Karpas-422 (cell line): ENCODE measurements at regions not wholly inside any gene's neighbourhood (a gene's known extent, or its start where the extent isn't known, plus 50 kb on each side); places are given as distances from the start of the nearest gene placed in this dataset.

Experiments used
- DNase-seq: peaks from one replicate; pipeline ENCODE4 v3.0.0-alpha.2; 2015
- H2AFZ ChIP-seq: fragments of 200-600 bp; sonication (generic); 2 replicates; pipeline ENCODE4 v1.6.1; 2014; ENCODE audit warnings: antibody characterized with exemption, low read length, mixed read lengths
- H3K27ac ChIP-seq: fragments of 200-600 bp; sonication (generic); 2 replicates; pipeline ENCODE4 v1.5.1; 2014; ENCODE audit warnings: mild to moderate bottlenecking, low read length, moderate library complexity
- H3K27me3 ChIP-seq: fragments of 200-600 bp; sonication (generic); 2 replicates; pipeline ENCODE4 v1.6.1; 2014; ENCODE audit warnings: low read length, mixed read lengths
- H3K36me3 ChIP-seq: fragments of 200-600 bp; sonication (generic); 2 replicates; pipeline ENCODE4 v1.6.1; 2014; ENCODE audit warnings: low read length, mixed read lengths; ENCODE audit not compliant: insufficient read depth
- H3K4me1 ChIP-seq: fragments of 200-600 bp; sonication (generic); 2 replicates; pipeline ENCODE4 v1.6.1; 2014; ENCODE audit warnings: mild to moderate bottlenecking, low read length, mixed read lengths
- H3K4me2 ChIP-seq: fragments of 200-600 bp; sonication (generic); 2 replicates; pipeline ENCODE4 v1.6.1; 2014; ENCODE audit warnings: low read length, low read depth, mild to moderate bottlenecking; ENCODE audit not compliant: poor library complexity, severe bottlenecking
- H3K4me3 ChIP-seq: fragments of 200-600 bp; sonication (generic); 2 replicates; pipeline ENCODE4 v1.5.1; 2014; ENCODE audit warnings: mild to moderate bottlenecking, antibody characterized with exemption, low read length, mixed read lengths
- H3K79me2 ChIP-seq: fragments of 200-600 bp; sonication (generic); 2 replicates; pipeline ENCODE4 v1.6.1; 2014; ENCODE audit warnings: mild to moderate bottlenecking, low read length, mixed read lengths
- H3K9ac ChIP-seq: fragments of 200-600 bp; sonication (generic); 2 replicates; pipeline ENCODE4 v1.6.0; 2014; ENCODE audit warnings: low read length
- H3K9me2 ChIP-seq: fragments of 200-600 bp; sonication (generic), shearing (Covaris generic); replicated peaks from 2 replicates; pipeline ENCODE4 v1.6.0; 2014; ENCODE audit warnings: mild to moderate bottlenecking, low read length, moderate library complexity; ENCODE audit not compliant: insufficient read depth
- H3K9me3 ChIP-seq: fragments of 300-700, 200-600 bp; sonication (generic); 2 replicates; pipeline ENCODE4 v1.6.1; 2014; ENCODE audit warnings: low read length, mixed read lengths
- H4K20me1 ChIP-seq: fragments of 200-600 bp; sonication (generic); 2 replicates; pipeline ENCODE4 v1.6.1; 2014; ENCODE audit warnings: mild to moderate bottlenecking, antibody characterized with exemption, low read length, low read depth; ENCODE audit not compliant: insufficient read depth

DNA sequence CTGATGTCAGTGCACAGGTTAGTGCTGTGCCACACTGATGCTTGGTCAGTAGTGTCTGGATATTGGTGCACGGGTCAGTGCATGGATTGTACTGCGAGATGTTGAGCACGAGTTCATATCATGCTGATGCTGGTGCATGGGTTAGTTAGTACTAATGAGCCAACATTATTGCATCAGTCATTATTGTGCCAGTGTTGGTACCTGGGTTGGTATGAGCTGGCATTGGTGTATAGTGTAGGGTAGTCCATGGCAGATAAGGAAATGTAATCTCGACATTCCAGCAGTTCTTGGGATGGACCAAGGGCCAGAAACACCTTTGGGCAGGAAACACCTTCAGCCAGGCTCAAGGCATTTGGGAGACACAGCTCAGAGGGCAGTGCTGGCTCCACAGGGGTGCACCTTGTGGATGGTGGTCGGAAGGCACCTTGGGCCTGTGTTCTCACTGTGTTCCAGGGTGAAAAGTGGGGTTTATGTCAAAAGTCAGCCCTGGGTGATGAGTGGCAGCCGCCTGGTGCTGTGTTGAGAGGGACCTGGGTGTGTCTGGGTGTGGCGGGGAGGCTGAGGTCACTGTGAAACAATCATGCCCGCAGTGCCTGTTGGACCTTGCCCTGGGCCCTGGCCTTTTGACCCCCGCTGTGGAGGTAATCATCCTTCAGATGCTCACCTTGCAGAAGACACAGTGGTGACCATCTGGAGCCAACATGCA is 100.7 kb upstream of the ZNF469 start:
- Histone ChIP-seq H3K4me1 (no peaks in the 10 kb centered on the region), H3K4me3 (no peak overlapping the region), H3K36me3 (no peaks in the 10 kb centered on the region), H3K27me3 (no peaks in the 10 kb centered on the region), H3K9ac (no peak overlapping the region), H3K27ac (no peak overlapping the region), H3K4me2 (no peak overlapping the region), H4K20me1 (no peaks in the 10 kb centered on the region), H2AFZ (no peak overlapping the region), H3K79me2 (no peaks in the 10 kb centered on the region), H3K9me2 (no peaks in the 10 kb centered on the region), H3K9me3 (peaks cover 21% of the 10 kb centered on the region)
- no peak for DNase-seq

DNA sequence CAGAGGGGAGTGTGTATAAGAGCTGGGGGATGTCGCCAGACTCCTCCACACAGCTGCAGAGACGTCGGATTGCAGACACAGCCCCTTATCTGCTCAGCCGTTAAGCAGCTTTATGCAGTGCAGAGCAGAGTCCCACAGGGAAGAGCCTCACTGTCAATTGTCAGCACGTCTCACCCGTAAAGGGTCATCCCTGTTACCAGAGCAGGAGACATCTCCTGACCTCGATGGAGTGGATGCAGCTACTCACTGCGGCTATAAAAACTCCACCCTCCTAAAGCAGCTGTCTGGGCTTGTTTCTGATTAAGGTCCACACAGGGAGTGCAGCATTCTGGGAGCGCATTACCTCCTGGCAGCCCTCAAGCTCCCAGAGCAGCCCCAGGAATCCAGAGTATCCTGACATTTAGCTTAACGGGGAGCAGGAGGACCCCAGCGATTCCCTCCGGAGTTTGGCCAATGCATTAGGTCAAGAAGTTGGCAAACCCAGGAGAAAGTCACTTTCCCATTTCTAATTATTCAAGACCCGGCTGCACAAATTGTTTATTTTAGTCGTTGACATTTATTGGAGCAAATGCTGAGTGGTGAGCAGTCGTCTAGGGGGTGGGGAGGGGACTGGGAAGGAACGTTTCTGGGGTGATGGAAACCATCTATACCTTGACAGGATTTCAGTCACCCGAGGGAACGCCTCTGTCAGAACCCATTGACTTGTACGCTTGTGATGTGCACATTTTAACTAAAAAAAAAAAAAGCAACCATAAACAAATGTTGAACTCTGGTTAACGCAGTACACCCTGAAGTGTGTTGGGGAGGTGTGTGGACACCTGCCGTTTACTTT is 100.0 kb upstream of the ZNF469 start:
- no peak overlapping the region for H3K27ac ChIP-seq
- no peak overlapping the region for H3K9ac ChIP-seq
- H2AFZ ChIP-seq = no peak overlapping the region
- H3K9me3 ChIP-seq = peaks cover 26% of the 10 kb centered on the region
- H3K4me1 ChIP-seq = no peaks in the 10 kb centered on the region
- no peaks in the 10 kb centered on the region for H3K9me2 ChIP-seq
- H4K20me1 ChIP-seq = no peaks in the 10 kb centered on the region
- H3K4me3 ChIP-seq = no peak overlapping the region
- no peak overlapping the region for H3K4me2 ChIP-seq
- no peaks in the 10 kb centered on the region for H3K36me3 ChIP-seq
- no peaks in the 10 kb centered on the region for H3K79me2 ChIP-seq
- H3K27me3 ChIP-seq = no peaks in the 10 kb centered on the region
- DNase-seq = no peak

DNA sequence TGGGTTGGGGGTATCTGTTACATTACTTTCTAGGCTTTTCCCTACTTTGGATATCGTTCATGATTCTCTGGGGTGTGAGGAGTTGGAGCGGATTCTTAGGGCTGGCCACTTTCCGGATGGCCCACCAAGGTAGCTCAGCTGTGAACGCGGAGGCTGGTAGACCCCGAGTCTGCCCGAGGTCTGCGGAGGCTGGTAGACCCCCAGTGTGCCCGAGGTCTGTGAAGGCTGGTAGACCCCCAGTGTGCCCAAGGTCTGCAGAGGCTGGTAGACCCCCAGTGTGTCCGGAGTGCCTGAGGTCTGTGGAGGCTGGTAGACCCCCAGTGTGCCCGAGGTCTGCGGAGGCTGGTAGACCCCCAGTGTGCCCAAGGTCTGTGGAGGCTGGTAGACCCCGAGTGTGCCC is 99.2 kb upstream of the ZNF469 start:
- Histone ChIP-seq H3K4me2 (no peak overlapping the region), H3K9ac (no peak overlapping the region), H3K4me1 (no peaks in the 10 kb centered on the region), H4K20me1 (no peaks in the 10 kb centered on the region), H3K9me3 (peaks cover 34% of the 10 kb centered on the region), H3K79me2 (no peaks in the 10 kb centered on the region), H3K36me3 (no peaks in the 10 kb centered on the region), H3K27ac (no peak overlapping the region), H3K4me3 (no peak overlapping the region), H2AFZ (no peak overlapping the region), H3K27me3 (no peaks in the 10 kb centered on the region), H3K9me2 (no peaks in the 10 kb centered on the region)
- DNase-seq = no peak

DNA sequence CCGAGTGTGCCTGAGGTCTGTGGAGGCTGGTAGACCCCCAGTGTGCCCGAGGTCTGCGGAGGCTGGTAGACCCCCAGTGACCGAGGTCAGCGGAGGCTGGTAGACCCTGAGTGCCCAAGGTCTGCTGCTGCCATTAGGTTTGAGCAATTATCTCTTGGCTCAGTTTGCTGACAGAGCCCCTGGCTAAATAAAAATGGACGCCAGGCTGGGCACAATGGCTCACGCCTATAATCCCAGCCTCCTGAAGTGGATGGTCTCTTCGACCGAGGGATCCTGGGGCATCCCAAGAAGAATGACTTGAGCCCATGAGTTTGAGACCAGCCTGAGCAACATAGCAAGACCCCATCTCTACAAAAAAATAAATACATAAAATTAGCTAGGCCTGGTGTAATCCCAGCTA is 98.7 kb upstream of the ZNF469 start:
- no peak for DNase-seq
- H4K20me1 ChIP-seq = no peaks in the 10 kb centered on the region
- peaks cover 37% of the 10 kb centered on the region for H3K9me3 ChIP-seq

DNA sequence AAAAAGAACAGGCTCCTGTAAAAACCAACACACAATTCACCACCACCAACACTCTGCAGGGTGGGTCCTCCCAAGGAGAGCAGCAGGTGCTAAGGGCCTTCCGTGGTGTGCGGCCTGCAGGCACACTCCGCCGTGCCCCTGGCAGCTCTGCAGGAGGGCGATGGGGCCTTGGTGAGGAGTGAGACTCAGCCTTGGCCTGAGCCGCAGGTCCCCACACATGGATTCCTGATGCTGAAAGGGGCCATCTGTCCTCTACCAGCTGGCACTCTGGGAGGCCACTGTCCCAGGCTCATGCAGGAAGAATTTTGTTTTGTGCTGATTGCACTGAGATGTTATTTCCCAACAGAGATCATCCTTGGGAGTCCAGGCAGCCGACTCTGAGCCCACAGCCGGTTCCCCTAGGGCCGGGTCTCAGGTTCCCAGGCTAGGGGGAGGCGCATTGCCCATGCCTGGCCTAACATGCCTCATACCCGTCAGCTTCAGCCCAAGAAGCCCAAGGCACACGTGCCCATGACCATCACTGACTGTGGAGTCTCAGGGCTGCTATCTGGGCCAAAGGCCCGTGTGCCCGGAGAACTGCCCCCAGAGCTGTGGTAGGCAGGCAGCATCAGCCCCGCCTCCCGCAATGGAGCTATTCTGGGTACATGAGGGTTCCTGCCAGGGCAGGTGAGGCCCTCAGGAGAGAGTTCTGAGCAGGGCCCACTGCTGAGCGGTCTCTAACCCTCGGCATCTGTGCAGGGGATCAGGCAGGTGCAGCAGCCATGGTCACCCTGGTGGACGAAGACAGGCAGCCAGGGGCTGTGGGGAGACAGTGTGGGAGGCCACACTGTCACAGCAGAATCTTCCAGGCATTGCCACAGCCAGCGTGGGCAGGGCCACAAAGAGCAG is 97.9 kb upstream of the ZNF469 start:
- no peaks in the 10 kb centered on the region for H3K36me3 ChIP-seq
- H3K79me2 ChIP-seq = no peaks in the 10 kb centered on the region
- no peak overlapping the region for H3K4me2 ChIP-seq
- H3K4me1 ChIP-seq = no peaks in the 10 kb centered on the region
- no peak overlapping the region for H3K9ac ChIP-seq
- no peak overlapping the region for H2AFZ ChIP-seq
- no peak for DNase-seq
- H3K27me3 ChIP-seq = no peaks in the 10 kb centered on the region
- H3K9me3 ChIP-seq = peaks cover 36% of the 10 kb centered on the region
- H4K20me1 ChIP-seq = no peaks in the 10 kb centered on the region
- H3K27ac ChIP-seq = no peak overlapping the region
- H3K4me3 ChIP-seq = no peak overlapping the region
- no peaks in the 10 kb centered on the region for H3K9me2 ChIP-seq

More for the DNA sequence above, 98.7 kb upstream of the ZNF469 start:
- H3K27me3 ChIP-seq = no peaks in the 10 kb centered on the region
- no peaks in the 10 kb centered on the region for H3K79me2 ChIP-seq
- no peak overlapping the region for H2AFZ ChIP-seq
- no peak overlapping the region for H3K27ac ChIP-seq
- no peaks in the 10 kb centered on the region for H3K9me2 ChIP-seq
- no peaks in the 10 kb centered on the region for H3K36me3 ChIP-seq
- H3K9ac ChIP-seq = no peak overlapping the region
- no peak overlapping the region for H3K4me2 ChIP-seq
- H3K4me3 ChIP-seq = no peak overlapping the region
- no peaks in the 10 kb centered on the region for H3K4me1 ChIP-seq

DNA sequence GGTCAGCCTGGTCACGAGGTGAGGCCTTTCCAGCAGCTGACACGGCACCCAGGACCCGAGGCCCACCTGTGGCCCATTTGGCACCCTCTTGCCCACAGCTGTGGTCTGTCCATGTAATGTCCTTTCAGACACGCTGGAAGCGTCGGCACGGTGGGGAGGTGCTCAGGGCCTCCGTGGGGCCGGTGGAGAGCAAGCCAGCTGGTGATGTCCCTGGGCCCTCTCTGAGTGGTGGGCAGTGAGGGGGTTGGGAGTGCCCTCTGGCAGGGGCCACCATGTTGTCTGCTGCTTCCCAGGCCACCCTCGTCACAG is 97.3 kb upstream of the ZNF469 start:
- H3K9ac ChIP-seq = no peak overlapping the region
- no peak overlapping the region for H3K4me2 ChIP-seq
- no peaks in the 10 kb centered on the region for H3K79me2 ChIP-seq
- no peaks in the 10 kb centered on the region for H3K4me1 ChIP-seq
- H3K27me3 ChIP-seq = no peaks in the 10 kb centered on the region
- H3K9me3 ChIP-seq = peaks cover 36% of the 10 kb centered on the region
- H2AFZ ChIP-seq = no peak overlapping the region
- no peak for DNase-seq
- H3K27ac ChIP-seq = no peak overlapping the region
- H3K9me2 ChIP-seq = no peaks in the 10 kb centered on the region
- H4K20me1 ChIP-seq = no peaks in the 10 kb centered on the region
- no peaks in the 10 kb centered on the region for H3K36me3 ChIP-seq
- H3K4me3 ChIP-seq = no peak overlapping the region

DNA sequence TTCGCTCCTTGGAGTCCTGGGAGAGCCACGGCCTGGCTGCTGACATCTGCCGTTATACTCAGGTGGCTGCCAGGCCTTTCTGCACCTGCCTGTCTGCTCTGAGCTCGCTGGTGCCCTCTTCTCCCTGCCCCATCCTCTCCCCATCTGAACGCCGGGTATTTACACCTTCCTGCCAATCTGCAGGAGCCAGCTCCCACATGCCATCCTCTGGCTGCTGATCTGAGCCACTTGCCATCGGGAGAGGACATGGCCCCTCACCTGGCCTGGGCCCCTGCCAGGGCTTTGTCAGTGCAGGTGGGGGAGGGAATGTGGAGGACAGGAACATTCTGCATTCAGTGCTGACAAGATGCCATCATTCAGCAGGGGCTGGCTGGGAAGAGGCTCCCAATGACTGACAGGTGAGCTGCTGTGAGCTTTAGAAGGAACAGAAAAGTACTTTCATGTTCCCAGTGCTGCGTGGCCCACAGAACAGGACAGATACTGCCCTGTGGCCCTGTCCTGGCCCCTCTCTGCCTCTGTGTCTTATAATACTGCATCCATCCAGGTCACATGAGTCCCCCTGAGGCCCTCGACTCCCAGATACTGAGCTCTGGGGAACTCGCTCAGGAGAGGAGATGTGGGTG is 96.3 kb upstream of the ZNF469 start:
- H3K4me1 ChIP-seq = no peaks in the 10 kb centered on the region
- peaks cover 36% of the 10 kb centered on the region for H3K9me3 ChIP-seq
- no peaks in the 10 kb centered on the region for H3K79me2 ChIP-seq
- H3K9ac ChIP-seq = no peak overlapping the region
- no peak overlapping the region for H2AFZ ChIP-seq
- H4K20me1 ChIP-seq = no peaks in the 10 kb centered on the region
- no peaks in the 10 kb centered on the region for H3K36me3 ChIP-seq
- H3K4me3 ChIP-seq = no peak overlapping the region
- H3K9me2 ChIP-seq = no peaks in the 10 kb centered on the region
- H3K27ac ChIP-seq = no peak overlapping the region
- H3K4me2 ChIP-seq = no peak overlapping the region
- DNase-seq = no peak
- H3K27me3 ChIP-seq = no peaks in the 10 kb centered on the region

DNA sequence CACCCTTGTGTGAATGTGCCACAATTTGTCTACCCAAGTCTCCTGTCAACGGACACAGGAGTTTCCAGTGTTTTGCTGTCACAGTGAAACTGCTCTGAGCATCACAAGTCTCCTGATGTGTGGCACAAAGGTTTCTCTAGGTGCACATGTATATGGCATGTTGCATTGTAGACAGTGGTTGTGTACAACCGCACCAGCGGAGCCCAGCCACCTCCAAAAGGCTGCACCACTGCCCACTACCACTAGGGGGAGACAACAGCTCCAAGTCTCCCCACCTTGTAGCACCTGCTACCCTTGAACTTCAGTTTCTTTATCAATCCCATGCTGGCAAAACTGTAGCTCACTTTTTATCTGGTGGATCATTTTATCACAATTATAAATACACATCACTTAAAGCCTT is 95.5 kb upstream of the ZNF469 start:
- peak; percentile 53 for DNase-seq
- no peaks in the 10 kb centered on the region for H3K9me2 ChIP-seq

More for the DNA sequence above, 95.5 kb upstream of the ZNF469 start:
- Histone ChIP-seq H2AFZ (no peak overlapping the region), H3K9me3 (peaks cover 31% of the 10 kb centered on the region), H3K27me3 (no peaks in the 10 kb centered on the region), H3K36me3 (no peaks in the 10 kb centered on the region), H3K4me2 (no peak overlapping the region), H4K20me1 (no peaks in the 10 kb centered on the region), H3K4me1 (no peaks in the 10 kb centered on the region), H3K4me3 (no peak overlapping the region), H3K9ac (no peak overlapping the region), H3K27ac (no peak overlapping the region), H3K79me2 (no peaks in the 10 kb centered on the region)
